WERI-Rb-1 (cell line): ENCODE measurements at regions not wholly inside any gene's neighbourhood (a gene's known extent, or its start where the extent isn't known, plus 50 kb on each side); places are given as distances from the start of the nearest gene placed in this dataset.

Experiments
- DNase-seq: peaks from one replicate; pipeline ENCODE4 v3.0.0-alpha.2; 2020
- H3K27ac ChIP-seq: fragments of 250-450 bp; sonication (Bioruptor Pico); 2 replicates; pipeline ENCODE4 v1.5.1; 2020; ENCODE audit warnings: mild to moderate bottlenecking, moderate library complexity
- H3K27me3 ChIP-seq: fragments of 250-450 bp; sonication (Bioruptor Pico); 2 replicates; pipeline ENCODE4 v1.5.1; 2021; ENCODE audit warnings: mild to moderate bottlenecking, low read depth, moderate library complexity; ENCODE audit not compliant: insufficient read depth, severe bottlenecking
- H3K36me3 ChIP-seq: fragments of 250-450 bp; sonication (Bioruptor Pico); 2 replicates; pipeline ENCODE4 v1.5.1; 2020; ENCODE audit warnings: mild to moderate bottlenecking, moderate library complexity
- H3K4me3 ChIP-seq: 2 replicates; pipeline ENCODE4 v1.5.1; 2011; ENCODE audit warnings: low read depth, mild to moderate bottlenecking, control low read depth, low read length
- H3K9me3 ChIP-seq: fragments of 250-450 bp; sonication (Bioruptor Pico); 2 replicates; pipeline ENCODE4 v1.5.1; 2021; ENCODE audit warnings: mild to moderate bottlenecking, moderate library complexity; ENCODE audit not compliant: severe bottlenecking
- CTCF ChIP-seq: IDR thresholded peaks from 2 replicates; pipeline ENCODE4 v1.5.1; 2011; ENCODE audit warnings: low read depth, mild to moderate bottlenecking, control low read depth, inconsistent platforms, low read length

DNA sequence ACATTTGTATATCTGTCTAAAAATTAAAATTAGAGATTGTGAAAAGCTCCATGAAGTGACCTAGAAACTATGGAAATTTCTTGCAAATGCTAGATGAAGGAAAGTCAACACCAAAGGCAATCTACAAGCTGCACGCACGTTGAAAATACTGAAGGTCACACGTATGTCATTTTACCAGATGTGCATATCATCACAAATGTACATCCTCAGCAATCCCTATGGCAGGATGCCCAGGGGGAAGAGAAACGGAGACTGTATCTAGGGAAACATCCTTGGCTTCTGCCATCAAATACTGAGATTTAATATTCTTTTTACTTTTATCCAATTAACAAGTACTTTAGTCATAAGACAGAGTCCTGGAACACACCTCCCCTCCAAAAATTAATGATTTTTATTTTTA lies 672.0 kb downstream of the RNF144B start:
- Histone ChIP-seq H3K27ac (no peak overlapping the region), H3K36me3 (no peaks in the 10 kb centered on the region), H3K9me3 (peaks cover 3% of the 10 kb centered on the region), H3K4me3 (no peak overlapping the region), H3K27me3 (no peaks in the 10 kb centered on the region)
- no peak for TF ChIP-seq CTCF
- no peak for DNase-seq

DNA sequence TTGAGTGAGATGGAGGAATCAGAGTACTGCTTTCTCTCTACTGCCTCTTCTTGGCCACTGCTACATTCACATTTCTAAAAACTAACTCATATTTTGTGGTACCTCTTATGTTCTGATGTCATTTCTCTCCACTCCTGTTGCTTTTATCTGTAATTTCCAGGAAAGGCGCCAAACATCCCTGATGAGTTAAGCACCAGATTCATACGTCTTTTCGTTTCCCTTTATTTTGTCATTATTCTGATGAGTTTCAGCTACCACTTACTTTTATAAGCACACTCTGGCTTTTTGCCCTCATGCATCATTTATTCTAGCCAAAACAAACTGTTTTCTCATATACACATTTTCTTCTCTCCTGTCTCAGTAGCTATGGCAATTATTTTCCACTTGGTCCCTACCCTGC lies 680.0 kb downstream of the RNF144B start:
- no peak overlapping the region for H3K27ac ChIP-seq
- no peaks in the 10 kb centered on the region for H3K9me3 ChIP-seq

GRCh38 chr6:19070520-19070919 lies 683.4 kb downstream of the RNF144B start:
- H3K27ac ChIP-seq, result no peak overlapping the region
- H3K4me3 ChIP-seq, result no peak overlapping the region
- H3K36me3 ChIP-seq, result no peaks in the 10 kb centered on the region
- no peak for DNase-seq
- no peak for TF ChIP-seq CTCF
- H3K9me3 ChIP-seq, result no peaks in the 10 kb centered on the region
- H3K27me3 ChIP-seq, result no peaks in the 10 kb centered on the region

More for the DNA sequence above, 680.0 kb downstream of the RNF144B start:
- no peak for TF ChIP-seq CTCF
- H3K36me3 ChIP-seq, result no peaks in the 10 kb centered on the region
- no peak for DNase-seq
- no peak overlapping the region for H3K4me3 ChIP-seq
- no peaks in the 10 kb centered on the region for H3K27me3 ChIP-seq

- no peak for TF ChIP-seq CTCF
- no peaks in the 10 kb centered on the region for H3K36me3 ChIP-seq
- no peak for DNase-seq
Observed at GRCh38 chr6:19083801-19084200, 696.7 kb downstream of the RNF144B start.

GRCh38 chr6:19086480-19086879 lies 699.3 kb downstream of the RNF144B start:
- DNase-seq, result no peak
- Histone ChIP-seq H3K27me3 (no peaks in the 10 kb centered on the region), H3K4me3 (no peak overlapping the region), H3K36me3 (no peaks in the 10 kb centered on the region), H3K27ac (no peak overlapping the region), H3K9me3 (peaks cover 2% of the 10 kb centered on the region)
- no peak for TF ChIP-seq CTCF

More at GRCh38 chr6:19083801-19084200, 696.7 kb downstream of the RNF144B start:
- no peaks in the 10 kb centered on the region for H3K9me3 ChIP-seq
- no peak overlapping the region for H3K4me3 ChIP-seq
- H3K27me3 ChIP-seq, result no peaks in the 10 kb centered on the region
- H3K27ac ChIP-seq, result no peak overlapping the region

- H3K36me3 ChIP-seq, result no peaks in the 10 kb centered on the region
- no peak overlapping the region for H3K4me3 ChIP-seq
- no peak overlapping the region for H3K27ac ChIP-seq
- no peak for DNase-seq
- no peak for TF ChIP-seq CTCF
- no peaks in the 10 kb centered on the region for H3K27me3 ChIP-seq
- H3K9me3 ChIP-seq, result peaks cover 2% of the 10 kb centered on the region
Observed at GRCh38 chr6:19087296-19087695, 700.1 kb downstream of the RNF144B start.
